GM18507 (cell line): ENCODE measurements at regions not wholly inside any gene's neighbourhood (a gene's known extent, or its start where the extent isn't known, plus 50 kb on each side); places are given as distances from the start of the nearest gene placed in this dataset.

Source experiments
- DNase-seq: peaks from one replicate; pipeline ENCODE4 v3.0.0; 2011; ENCODE audit warnings: low read depth; ENCODE audit not compliant: insufficient read length; ENCODE audit errors: extremely low spot score
- FAIRE-seq: peaks from 2 replicates; lab custom pipeline; 2011; peaks lifted over from hg19 to GRCh38; lab: Jason Lieb, UNC

DNA sequence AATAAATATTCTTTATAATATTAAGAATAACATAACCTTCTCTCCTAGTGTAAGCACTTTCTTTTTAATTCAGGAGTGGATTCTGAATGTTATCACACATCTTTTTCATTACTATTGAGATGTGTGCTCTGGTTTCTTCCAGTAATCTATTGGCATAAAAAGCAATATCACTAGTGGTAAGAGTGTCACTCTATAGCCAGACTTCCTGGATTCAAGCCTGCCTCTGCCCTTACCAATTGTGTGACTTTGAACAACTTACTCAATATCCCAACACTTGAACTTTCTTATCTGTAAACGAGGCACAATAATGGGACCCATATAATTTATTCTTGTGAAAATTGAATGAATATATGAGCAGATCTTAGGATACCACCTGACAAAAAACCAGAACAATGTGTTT lies 71.0 kb downstream of the SEM1 start:
- DNase-seq (no peak), FAIRE-seq (no peak)

DNA sequence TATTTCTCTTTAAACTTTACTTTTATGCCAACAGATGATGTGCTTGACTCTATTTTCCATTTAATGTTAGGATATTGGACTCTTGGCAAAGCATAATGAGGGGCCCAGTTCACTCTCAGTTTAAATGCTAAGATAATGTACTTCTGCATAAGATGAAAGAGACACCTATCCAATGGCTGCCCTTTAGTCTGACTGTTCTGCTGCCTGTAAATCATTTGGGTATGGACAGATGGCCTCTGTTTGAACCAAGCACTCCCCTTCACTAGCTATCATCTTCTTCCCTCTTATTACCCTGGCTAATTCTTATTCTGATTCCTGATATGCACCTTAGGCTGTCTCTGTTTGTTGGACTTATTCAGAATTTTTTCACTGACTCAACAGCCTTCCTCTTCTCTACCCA lies 72.1 kb downstream of the SEM1 start:
- DNase-seq, result no peak
- FAIRE-seq, result no peak

DNA sequence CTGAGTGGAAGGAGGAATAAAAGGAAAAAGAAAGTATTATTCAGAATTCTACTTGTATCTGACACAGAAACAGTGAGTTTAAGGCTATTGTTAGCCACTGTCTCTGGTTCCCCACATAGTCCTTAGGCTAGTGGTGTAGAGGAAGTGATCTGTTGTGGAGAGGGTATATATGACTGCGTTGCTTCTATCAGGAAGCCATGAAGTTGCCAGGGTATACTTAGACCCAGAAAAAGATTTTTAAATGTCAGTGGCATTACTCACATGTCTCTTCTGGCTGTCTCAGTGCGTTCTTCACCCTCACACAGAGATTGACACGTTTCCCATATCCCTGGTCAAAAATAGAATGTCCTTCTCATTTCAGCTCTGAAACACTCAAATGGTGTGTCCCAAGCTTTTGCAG lies 72.7 kb downstream of the SEM1 start:
- DNase-seq (no peak), FAIRE-seq (no peak)

DNA sequence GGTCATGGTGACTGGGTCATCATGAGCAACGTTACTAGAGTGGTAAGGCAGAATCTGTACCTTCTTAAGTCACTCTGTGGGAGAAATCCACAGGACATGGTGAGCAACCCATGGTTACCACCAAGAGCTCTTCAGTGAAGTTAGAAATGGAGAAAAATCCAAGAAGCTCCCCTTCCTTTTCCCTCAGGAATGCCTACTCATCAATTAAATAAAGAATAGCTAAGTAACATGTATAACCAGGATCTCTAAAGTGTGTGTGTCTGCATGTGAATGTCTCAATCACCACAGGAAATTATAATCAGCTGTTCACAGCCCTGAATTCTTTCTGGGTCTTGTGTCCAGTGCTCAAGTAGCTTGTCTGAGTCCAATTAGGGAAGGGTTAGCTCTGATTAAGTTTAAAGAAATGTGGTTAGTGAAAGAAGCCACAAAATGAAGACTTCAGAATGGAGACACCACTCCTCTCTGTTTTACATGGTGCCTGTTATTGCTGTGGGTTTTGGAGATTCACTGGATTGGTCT lies 73.2 kb downstream of the SEM1 start:
- no peak for FAIRE-seq
- no peak for DNase-seq

DNA sequence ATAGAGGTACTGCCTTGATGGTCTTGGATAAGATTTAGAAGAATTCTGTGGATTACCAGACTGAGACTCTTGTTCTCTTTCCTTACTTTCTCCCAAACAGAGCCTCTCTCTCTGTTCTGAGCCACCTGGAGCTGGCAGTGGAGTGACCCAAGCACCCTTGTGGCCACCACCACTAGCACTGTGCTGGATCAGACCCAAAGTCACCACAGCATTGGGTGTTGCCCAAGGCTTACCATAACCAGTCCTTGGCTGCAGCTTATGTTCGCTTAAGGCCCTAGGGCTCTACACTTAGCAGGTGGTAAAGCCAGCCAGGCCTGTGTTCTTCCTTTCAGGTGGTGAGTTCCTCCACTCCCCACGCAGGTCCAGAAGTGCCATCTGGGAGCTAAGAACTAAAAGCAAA lies 79.8 kb downstream of the SEM1 start:
- FAIRE-seq (no peak), DNase-seq (no peak)

DNA sequence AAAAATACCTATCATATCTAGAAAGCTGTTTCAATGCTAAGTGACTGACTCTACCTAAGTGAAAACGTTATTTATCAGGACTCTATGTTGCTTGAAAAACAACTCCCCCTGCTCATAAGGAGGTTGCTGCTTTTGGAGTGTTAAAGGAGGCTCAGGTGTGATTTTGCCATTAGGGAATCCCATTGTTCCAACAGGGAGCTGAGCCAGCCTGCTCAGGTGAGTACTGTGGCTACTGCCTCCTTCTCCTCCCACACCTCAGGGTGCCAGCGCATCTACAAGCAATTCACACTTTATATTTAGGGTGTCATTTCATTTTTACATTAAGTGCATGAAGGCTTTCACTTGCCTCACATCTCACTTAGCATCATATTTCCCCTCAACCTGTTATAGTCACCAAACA lies 84.7 kb downstream of the SEM1 start:
- FAIRE-seq, result no peak
- DNase-seq, result no peak

DNA sequence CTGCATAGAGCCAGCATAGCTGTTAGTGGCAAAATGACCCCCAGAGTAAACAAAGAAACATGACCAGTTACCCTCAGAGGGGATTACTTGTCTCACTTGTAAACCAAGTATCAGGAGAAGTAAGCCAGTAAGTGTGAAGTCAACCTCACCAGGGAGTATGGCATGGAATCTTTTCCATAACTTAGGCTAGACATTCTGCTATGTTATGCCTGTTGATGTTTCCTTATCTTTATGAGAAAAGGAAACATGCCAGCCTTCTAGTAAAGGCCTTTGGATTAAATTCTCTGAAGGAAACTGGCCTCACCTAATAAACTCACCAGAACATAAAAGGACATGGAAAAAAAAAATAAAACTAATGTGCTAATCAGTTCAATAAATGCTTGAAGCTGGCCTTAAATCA lies 87.7 kb downstream of the SEM1 start:
- no peak for DNase-seq
- FAIRE-seq, result no peak

DNA sequence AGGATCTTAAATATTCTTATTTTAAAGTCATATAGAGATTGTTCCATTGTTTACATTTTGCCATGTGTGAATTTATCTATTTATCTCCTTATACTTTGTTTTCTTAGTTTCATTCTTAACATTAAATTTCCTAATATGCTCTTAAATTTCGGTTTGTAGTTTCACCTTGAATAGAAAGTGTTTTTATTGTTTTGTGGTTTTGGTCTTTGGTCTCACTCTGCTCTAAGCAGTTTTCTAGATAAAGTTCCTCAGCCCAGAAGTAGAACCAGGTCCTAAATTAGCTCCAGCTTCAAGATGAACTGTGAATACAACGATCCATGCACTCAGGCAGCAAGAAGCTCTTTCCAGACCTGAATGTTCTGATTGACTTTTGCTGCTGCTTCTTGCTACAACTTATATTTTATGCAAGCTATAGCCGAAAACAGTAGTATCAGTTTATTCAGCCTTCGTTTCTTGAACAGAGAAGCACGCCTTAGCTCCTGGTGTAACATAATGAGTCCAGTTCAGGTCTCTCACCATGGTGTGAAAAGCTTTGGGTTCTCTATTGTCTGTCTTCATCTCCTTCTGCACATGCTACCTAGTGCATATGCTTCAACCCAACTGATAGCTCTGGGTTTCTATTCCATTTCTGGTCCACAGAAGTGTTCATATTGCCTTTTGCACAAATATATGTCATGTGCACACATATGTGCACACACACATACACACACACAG lies 95.3 kb downstream of the SEM1 start:
- DNase-seq, result no peak
- FAIRE-seq, result no peak

DNA sequence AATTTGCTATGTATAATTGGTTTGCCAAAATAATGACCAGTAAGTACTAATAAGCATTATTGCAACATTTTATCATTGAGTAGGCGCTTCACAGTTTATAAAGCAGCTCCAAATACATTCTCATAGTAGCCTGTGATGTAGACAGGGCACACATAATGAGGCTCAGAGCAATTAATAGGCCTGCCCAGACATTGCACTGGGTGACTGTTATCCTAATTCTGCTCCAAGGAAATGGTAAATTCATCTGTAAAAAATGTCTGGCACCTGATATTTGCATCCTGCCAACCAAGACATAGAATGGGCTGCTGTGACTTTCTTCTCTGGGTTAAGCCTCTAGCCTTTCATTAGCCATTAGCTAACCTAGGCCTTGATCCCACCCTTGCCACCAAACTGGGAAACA lies 97.6 kb downstream of the SEM1 start:
- DNase-seq (no peak), FAIRE-seq (no peak)

DNA sequence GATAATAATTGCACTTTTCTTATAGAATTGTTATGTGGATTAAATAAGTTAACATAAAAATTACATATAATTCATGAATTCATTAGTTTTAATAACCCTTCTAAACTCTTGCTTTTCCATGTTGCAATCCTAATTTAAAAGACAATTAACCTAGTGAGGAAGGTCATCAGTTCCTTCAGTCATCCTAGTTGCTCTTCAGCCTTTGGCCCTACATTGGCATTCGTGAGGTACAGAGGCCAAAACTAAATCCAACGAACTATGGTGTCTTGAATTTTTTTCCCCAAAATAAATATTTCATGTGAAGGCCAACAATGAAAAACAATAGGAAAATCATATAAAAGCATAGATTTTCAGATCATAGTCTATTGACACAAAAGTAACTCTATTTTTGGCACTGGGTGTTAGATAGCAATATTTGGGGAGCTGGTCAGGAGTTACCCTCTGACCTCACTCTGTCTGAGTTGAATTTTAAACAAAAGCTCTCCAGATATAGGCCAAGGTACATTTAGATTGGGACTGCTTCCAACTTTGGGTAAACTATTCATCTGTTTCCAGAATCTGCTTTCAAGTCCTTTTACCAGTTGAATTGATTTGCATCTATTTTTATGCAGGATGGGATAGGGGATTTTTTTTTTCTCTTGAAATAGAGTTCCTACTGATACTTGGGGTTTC lies 104.5 kb downstream of the SEM1 start:
- FAIRE-seq (no peak), DNase-seq (no peak)

DNA sequence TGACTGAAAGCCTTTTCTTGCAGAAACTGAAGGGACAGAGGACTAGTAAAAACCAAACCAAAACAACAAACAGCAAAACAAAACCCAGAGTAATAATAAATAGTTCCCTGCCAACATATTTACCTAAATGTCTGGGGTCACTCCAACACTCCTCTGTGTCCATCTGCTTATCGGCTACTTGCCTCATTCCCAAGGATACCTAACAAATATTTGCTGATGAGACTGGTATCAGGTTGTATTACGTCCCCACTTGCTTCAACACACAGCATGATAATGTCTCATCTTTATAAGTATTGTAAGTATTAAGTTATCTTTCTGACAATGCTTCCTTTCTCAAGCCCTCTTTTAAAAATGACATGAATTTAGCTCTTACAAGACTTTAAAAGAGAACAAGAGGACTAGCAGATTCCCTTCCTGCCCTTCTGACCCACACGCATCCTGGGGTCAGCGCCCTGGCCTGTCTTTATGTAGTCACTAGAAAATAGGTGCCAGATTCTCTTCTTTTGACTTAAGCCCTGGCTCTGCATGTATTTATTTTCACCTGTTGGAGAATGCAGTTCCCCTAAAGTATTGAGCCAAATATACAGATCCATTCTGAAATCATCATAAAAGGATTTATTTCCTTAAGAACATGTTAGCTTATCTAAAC lies 110.2 kb downstream of the SEM1 start:
- DNase-seq, result no peak
- no peak for FAIRE-seq

DNA sequence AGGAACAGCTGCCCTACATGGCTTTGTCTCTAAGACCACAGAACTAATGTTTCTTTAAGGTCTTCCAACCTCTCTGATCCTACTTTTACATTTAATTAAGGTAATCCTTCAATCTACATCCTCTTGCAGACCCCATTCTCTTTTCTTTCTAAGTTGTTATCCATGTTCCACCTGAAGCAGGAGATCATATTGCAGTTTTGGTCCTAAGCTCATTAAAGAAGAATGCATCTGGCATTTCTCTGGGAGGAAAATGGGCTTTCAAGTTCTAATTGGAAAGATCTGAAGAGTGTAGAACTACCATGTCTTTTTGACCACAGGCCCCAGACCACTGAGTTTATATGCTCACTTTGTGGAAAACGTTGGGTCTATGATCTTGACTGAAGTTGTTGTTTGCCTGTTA lies 111.2 kb downstream of the SEM1 start:
- FAIRE-seq (no peak), DNase-seq (no peak)

DNA sequence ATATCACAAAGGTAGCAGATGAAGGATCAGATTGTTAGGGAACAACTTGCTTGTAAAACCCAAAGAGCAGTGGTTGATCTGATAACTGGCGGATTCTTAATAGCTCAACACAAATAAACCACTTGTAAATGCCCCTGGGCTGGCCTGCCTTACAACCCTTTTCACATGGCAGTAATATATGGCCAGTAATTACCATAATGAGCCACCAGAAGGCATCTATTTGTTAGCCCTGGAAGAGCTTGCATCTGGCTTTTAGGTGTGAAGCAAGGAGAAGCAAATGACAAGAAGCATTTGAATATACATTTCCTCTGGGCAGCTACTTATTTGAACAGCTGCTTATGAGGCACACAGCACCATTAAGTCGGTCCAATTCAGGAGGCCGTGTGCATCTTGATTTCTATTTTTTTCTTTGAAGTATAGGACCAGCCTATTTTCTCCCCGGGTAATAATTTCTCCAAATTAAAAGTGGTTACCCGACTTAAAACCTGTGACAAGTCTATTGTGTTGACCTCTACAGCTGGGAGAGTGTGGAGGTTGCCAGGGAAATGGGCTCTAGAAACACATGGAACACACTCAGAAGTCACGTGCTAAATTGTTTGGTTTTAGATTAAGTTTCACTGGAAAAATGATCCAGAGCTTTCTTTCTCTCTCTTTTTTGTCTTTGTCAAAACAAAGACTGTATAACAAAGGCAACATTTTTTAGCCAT lies 113.4 kb downstream of the SEM1 start:
- DNase-seq, result no peak
- FAIRE-seq, result no peak

DNA sequence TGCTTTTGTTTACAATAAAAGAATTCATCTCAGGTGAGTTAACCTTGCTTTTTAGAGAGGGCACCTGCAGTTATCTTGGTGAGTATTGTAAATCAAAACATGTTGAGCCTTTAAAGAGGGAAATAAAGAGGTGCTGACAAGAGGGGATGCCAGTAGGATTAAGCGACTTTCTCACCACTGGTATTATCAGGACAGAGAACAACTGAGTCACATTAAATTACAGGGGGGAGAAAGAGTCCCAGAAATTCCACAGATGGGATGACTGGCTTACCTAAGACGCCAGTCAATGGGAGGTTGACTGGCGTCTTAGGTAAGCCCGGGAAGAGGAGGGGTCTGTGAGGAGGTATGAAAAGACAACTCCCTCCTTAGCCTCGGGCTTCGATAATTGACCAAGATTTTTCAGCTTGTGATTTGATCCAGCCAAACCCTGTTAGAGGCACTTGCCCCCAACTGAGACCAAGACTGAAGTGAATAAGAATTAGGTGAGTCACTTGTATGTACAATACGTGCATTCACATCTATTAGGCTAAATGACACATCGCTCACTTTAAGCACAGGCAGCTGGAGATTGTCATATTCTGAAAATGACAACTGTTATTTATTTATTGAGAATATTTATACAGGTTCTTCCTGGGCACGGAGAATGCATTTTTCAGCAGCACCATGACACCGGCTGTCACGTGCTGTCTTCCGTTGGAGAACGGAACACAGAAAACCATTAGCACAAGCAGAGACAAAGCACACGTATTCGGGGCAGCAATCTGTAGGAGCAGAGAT lies 117.6 kb downstream of the SEM1 start:
- DNase-seq, result no peak
- no peak for FAIRE-seq

DNA sequence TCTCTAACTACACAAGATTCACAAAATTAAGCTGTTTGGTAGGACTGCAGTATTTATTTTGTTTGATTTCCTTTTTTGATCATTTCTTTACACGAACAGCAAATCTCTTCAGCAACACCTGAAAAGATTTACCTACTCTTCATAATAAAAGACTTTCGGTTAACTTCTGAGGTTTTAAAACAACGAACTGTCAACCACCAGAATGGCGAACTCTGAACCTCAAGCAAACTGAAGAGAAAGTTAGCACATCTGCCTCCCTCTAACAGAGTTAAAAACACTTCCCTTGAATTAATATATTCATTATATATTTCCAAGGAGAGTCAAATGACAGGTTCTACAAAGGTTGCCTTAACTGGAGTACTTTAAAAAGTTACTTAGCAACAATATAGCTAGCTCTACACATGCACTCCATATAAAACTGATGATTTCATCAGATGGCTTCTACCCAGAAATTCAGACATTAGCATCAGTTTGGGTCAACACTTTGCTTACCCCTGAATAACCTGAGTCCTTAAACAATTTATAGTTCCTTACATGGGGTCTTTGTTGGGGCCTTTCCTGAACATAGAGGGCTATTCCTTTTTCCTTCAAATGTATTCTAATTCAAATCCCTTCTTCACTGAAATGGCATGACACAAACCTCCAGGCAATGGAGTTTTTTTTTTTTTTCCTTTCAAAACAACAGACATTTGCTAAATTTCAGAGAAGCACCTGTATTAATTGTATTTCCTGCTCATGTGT lies 118.3 kb downstream of the SEM1 start:
- no peak for DNase-seq
- FAIRE-seq, result no peak

DNA sequence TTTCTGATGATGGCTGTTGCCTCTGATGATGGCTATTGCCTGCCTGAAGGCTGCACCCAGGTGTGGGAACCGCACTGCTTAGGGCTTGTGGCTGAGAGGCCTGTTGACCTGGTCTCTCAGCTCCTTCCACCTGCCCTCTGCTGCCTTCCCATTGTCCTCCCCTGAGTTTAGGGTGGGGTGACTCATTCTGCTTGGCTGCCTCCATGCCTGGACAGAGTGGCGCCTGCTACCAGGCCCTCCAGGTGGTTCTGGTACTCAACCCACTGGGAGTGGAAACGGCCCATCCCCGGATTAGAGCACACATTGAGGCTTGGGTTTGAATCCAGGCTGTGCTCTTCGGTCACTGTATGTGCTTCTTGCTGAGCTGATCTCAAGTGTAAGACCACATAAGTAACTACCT lies 120.6 kb downstream of the SEM1 start:
- FAIRE-seq, result no peak

DNA sequence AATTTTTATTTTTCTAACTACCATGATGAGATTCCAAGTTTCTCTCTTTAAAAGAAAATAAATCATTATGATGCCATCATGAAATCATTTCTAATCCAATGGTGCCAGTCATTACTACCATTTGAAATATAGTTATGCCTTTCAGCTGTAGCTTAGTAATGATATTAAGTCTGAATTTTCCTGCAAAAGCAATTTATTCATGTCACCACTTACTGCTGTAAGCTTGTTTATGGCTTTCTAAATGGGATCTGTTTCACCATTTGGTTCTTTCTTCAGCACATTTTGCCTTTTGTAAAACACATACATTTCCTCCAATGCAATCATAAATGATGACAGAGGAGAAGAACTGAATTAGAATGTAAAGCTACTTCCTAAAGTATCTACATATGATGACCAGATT lies 130.5 kb downstream of the SEM1 start:
- no peak for DNase-seq
- FAIRE-seq, result no peak

More for the DNA sequence above, 120.6 kb downstream of the SEM1 start:
- DNase-seq, result no peak

DNA sequence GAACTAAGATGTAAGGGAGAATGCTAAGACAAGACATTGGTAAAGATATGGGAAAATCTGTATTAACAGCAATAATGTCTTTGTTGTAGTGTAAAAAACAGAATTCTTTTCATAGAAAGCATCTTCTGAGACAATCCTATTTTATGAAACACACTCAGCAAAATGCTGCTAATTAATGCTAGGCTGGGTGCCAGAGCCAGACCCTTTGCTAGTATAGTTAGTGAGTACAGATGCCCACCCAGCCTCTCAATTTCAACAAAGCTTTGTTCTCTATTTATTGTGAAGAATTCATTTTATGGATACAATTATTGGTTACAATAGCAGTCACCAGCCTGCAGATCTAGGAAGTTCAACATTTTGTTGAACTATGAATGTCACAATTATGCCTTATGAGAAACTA lies 131.0 kb downstream of the SEM1 start:
- DNase-seq, result no peak

DNA sequence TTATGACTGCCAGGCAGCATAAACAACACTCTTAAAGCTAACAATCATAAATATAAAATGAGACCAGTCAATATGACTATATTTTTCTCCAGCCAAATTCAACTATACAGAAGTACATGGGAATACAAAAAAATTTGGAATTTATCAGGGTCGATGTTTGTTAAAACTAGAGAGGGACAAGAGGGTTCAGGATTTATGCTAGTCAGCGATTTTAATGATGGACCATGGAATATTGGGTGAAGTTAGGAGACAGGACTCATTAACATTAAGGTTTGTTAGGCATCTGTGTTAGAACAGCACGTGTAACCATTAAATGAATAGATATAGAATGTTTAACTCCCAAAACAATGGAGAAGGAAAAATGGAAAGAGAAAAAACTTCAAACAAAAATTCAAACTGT lies 146.2 kb downstream of the SEM1 start:
- FAIRE-seq, result no peak
- DNase-seq, result no peak

More for the DNA sequence above, 131.0 kb downstream of the SEM1 start:
- FAIRE-seq, result no peak
